HUES64 (cell line): ENCODE measurements at regions not wholly inside any gene's neighbourhood (a gene's known extent, or its start where the extent isn't known, plus 50 kb on each side); places are given as distances from the start of the nearest gene placed in this dataset.

Source experiments
- H3K27ac ChIP-seq: 2 replicates; pipeline ENCODE4 v1.7.0; 2013; ENCODE audit warnings: low read depth, low read length, inconsistent platforms
- H3K27me3 ChIP-seq: 2 replicates; pipeline ENCODE4 v1.6.1; 2013; ENCODE audit warnings: mild to moderate bottlenecking, low read length; ENCODE audit not compliant: insufficient read depth
- H3K36me3 ChIP-seq: 2 replicates; pipeline ENCODE4 v1.6.1; 2013; ENCODE audit warnings: mild to moderate bottlenecking, low read length; ENCODE audit not compliant: insufficient read depth
- H3K4me1 ChIP-seq: 2 replicates; pipeline ENCODE4 v1.6.1; 2013; ENCODE audit warnings: mild to moderate bottlenecking, low read length, moderate library complexity; ENCODE audit not compliant: insufficient read depth
- H3K4me3 ChIP-seq: 2 replicates; pipeline ENCODE4 v1.5.1; 2013; ENCODE audit warnings: mild to moderate bottlenecking, low read length, moderate library complexity
- H3K9ac ChIP-seq: 2 replicates; pipeline ENCODE4 v1.6.1; 2013; ENCODE audit warnings: mild to moderate bottlenecking, low read depth, low read length
- H3K9me3 ChIP-seq: 2 replicates; pipeline ENCODE4 v1.6.1; 2013; ENCODE audit warnings: low read depth, low read length; ENCODE audit not compliant: insufficient read depth
- WGBS: fragments of 150-250, 120-280 bp; methylation state at CpG from one replicate; pipeline ENCODE4 v1.1.7; 2013; ENCODE audit warnings: missing lambda C conversion rate; 5-methylcytosine and 5-hydroxymethylcytosine counted together

GRCh38 chr3:144200466-144200865 lies 228.8 kb downstream of the DIPK2A start:
- no peaks in the 10 kb centered on the region for H3K27me3 ChIP-seq
- H3K36me3 ChIP-seq: no peaks in the 10 kb centered on the region
- no peaks in the 10 kb centered on the region for H3K4me1 ChIP-seq
- H3K27ac ChIP-seq: no peak overlapping the region
- no peak overlapping the region for H3K9ac ChIP-seq
- H3K4me3 ChIP-seq: no peak overlapping the region
- no peaks in the 10 kb centered on the region for H3K9me3 ChIP-seq

GRCh38 chr3:144221761-144222160 lies 250.1 kb downstream of the DIPK2A start:
- H3K9ac ChIP-seq: no peak overlapping the region
- no peak overlapping the region for H3K4me3 ChIP-seq
- no peaks in the 10 kb centered on the region for H3K27me3 ChIP-seq
- H3K9me3 ChIP-seq: no peaks in the 10 kb centered on the region
- no peak overlapping the region for H3K27ac ChIP-seq
- no peaks in the 10 kb centered on the region for H3K36me3 ChIP-seq
- H3K4me1 ChIP-seq: peaks cover 7% of the 10 kb centered on the region
- 48% methylated on average over 3 of the region's 3 CpGs for WGBS

GRCh38 chr3:144229330-144229729 lies 257.7 kb downstream of the DIPK2A start:
- 88% methylated on average over 1 of the region's 1 CpG for WGBS

GRCh38 chr3:144229953-144230352 lies 258.3 kb downstream of the DIPK2A start:
- Histone ChIP-seq H3K36me3 (no peaks in the 10 kb centered on the region), H3K9me3 (no peaks in the 10 kb centered on the region), H3K27me3 (no peaks in the 10 kb centered on the region), H3K9ac (no peak overlapping the region), H3K27ac (no peak overlapping the region), H3K4me1 (no peaks in the 10 kb centered on the region), H3K4me3 (no peak overlapping the region)

More at GRCh38 chr3:144229330-144229729, 257.7 kb downstream of the DIPK2A start:
- Histone ChIP-seq H3K36me3 (no peaks in the 10 kb centered on the region), H3K9me3 (no peaks in the 10 kb centered on the region), H3K4me3 (no peak overlapping the region), H3K9ac (no peak overlapping the region), H3K27me3 (no peaks in the 10 kb centered on the region), H3K4me1 (no peaks in the 10 kb centered on the region), H3K27ac (no peak overlapping the region)

- WGBS: 95% methylated on average over 2 of the region's 2 CpGs
- no peak overlapping the region for H3K9ac ChIP-seq
- H3K27me3 ChIP-seq: no peaks in the 10 kb centered on the region
- no peaks in the 10 kb centered on the region for H3K36me3 ChIP-seq
- no peak overlapping the region for H3K4me3 ChIP-seq
- H3K4me1 ChIP-seq: no peaks in the 10 kb centered on the region
- no peaks in the 10 kb centered on the region for H3K9me3 ChIP-seq
- H3K27ac ChIP-seq: no peak overlapping the region
These were observed 263.9 kb downstream of the DIPK2A start for GRCh38 chr3:144235489-144235888.

GRCh38 chr3:144237351-144237750 lies 265.7 kb downstream of the DIPK2A start:
- Histone ChIP-seq H3K9me3 (no peaks in the 10 kb centered on the region), H3K27me3 (no peaks in the 10 kb centered on the region), H3K36me3 (no peaks in the 10 kb centered on the region), H3K4me1 (no peaks in the 10 kb centered on the region), H3K27ac (no peak overlapping the region), H3K4me3 (no peak overlapping the region), H3K9ac (no peak overlapping the region)
- WGBS: 95% methylated on average over 5 of the region's 5 CpGs

- WGBS: 89% methylated on average over 4 of the region's 4 CpGs
These were observed 269.8 kb downstream of the DIPK2A start for GRCh38 chr3:144241404-144241803.

GRCh38 chr3:144242747-144243146 lies 271.1 kb downstream of the DIPK2A start:
- Histone ChIP-seq H3K36me3 (no peaks in the 10 kb centered on the region), H3K4me1 (no peaks in the 10 kb centered on the region), H3K4me3 (no peak overlapping the region), H3K9ac (no peak overlapping the region), H3K27me3 (no peaks in the 10 kb centered on the region), H3K27ac (no peak overlapping the region), H3K9me3 (no peaks in the 10 kb centered on the region)
- 100% methylated on average over 2 of the region's 2 CpGs for WGBS

More at GRCh38 chr3:144241404-144241803, 269.8 kb downstream of the DIPK2A start:
- Histone ChIP-seq H3K4me1 (no peaks in the 10 kb centered on the region), H3K9me3 (no peaks in the 10 kb centered on the region), H3K36me3 (no peaks in the 10 kb centered on the region), H3K4me3 (no peak overlapping the region), H3K27ac (no peak overlapping the region), H3K27me3 (no peaks in the 10 kb centered on the region), H3K9ac (no peak overlapping the region)

- Histone ChIP-seq H3K4me3 (no peak overlapping the region), H3K27ac (no peak overlapping the region), H3K36me3 (no peaks in the 10 kb centered on the region), H3K27me3 (no peaks in the 10 kb centered on the region), H3K9ac (no peak overlapping the region), H3K9me3 (no peaks in the 10 kb centered on the region), H3K4me1 (no peaks in the 10 kb centered on the region)
- 81% methylated on average over 3 of the region's 3 CpGs for WGBS
These were observed 273.0 kb downstream of the DIPK2A start for GRCh38 chr3:144244662-144245061.

GRCh38 chr3:144252896-144253295 lies 281.3 kb downstream of the DIPK2A start:
- no peak overlapping the region for H3K9ac ChIP-seq
- no peak overlapping the region for H3K4me3 ChIP-seq
- H3K27me3 ChIP-seq: no peaks in the 10 kb centered on the region
- WGBS: 98% methylated on average over 3 of the region's 3 CpGs
- H3K4me1 ChIP-seq: no peaks in the 10 kb centered on the region
- H3K36me3 ChIP-seq: no peaks in the 10 kb centered on the region
- H3K27ac ChIP-seq: no peak overlapping the region
- no peaks in the 10 kb centered on the region for H3K9me3 ChIP-seq

- Histone ChIP-seq H3K27ac (no peak overlapping the region), H3K9me3 (no peaks in the 10 kb centered on the region), H3K36me3 (no peaks in the 10 kb centered on the region), H3K4me3 (no peak overlapping the region), H3K27me3 (no peaks in the 10 kb centered on the region), H3K4me1 (no peaks in the 10 kb centered on the region), H3K9ac (no peak overlapping the region)
- WGBS: 48% methylated on average over 2 of the region's 2 CpGs
These were observed 285.8 kb downstream of the DIPK2A start for GRCh38 chr3:144257381-144257780.

GRCh38 chr3:144259267-144259666 lies 287.6 kb downstream of the DIPK2A start:
- 79% methylated on average over 2 of the region's 2 CpGs for WGBS
- no peaks in the 10 kb centered on the region for H3K4me1 ChIP-seq
- no peak overlapping the region for H3K9ac ChIP-seq
- H3K4me3 ChIP-seq: no peak overlapping the region
- H3K36me3 ChIP-seq: no peaks in the 10 kb centered on the region
- H3K27ac ChIP-seq: no peak overlapping the region
- H3K27me3 ChIP-seq: no peaks in the 10 kb centered on the region
- no peaks in the 10 kb centered on the region for H3K9me3 ChIP-seq
